ENCODE measurements at regions not wholly inside any gene's neighbourhood (a gene's known extent, or its start where the extent isn't known, plus 50 kb on each side); places are given as distances from the start of the nearest gene placed in this dataset.
A peak's percentile ranks its signal among the peaks of the same experiment; 100 is the strongest.
"Not testable (repeated sequence)": the region's sequence is repeated elsewhere in the genome, so short reads cannot be mapped to it uniquely, and the experiment has no call there.

GRCh38 chr3:181956122-181956521, 244.4 kb downstream of the SOX2 start:
- Histone ChIP-seq H3K4me3 (no peak overlapping the region), H3K27ac (no peak overlapping the region)

GRCh38 chr3:181966393-181966792, 254.7 kb downstream of the SOX2 start:
- Histone ChIP-seq H3K4me3 (no peak overlapping the region), H3K27ac (no peak overlapping the region)

GRCh38 chr3:181969925-181970324, 258.2 kb downstream of the SOX2 start:
- Histone ChIP-seq H3K27ac (no peak overlapping the region), H3K4me3 (no peak overlapping the region)

GRCh38 chr3:181971424-181971823, 259.7 kb downstream of the SOX2 start:
- H3K4me3 ChIP-seq = no peak overlapping the region
- H3K27ac ChIP-seq = no peak overlapping the region

- Histone ChIP-seq H3K27ac (peak overlapping the region in 1 of 21 experiments; percentile 20), H3K4me3 (no peak overlapping the region)
Measured at GRCh38 chr3:181974198-181974597, 262.5 kb downstream of the SOX2 start.

- Histone ChIP-seq H3K27ac (no peak overlapping the region), H3K4me3 (no peak overlapping the region)
Measured at GRCh38 chr3:181976526-181976925, 264.8 kb downstream of the SOX2 start.

- no peak overlapping the region for H3K4me3 ChIP-seq
- no peak overlapping the region for H3K27ac ChIP-seq
Measured at GRCh38 chr3:181985386-181985785, 273.7 kb downstream of the SOX2 start.

GRCh38 chr3:181987736-181988135, 276.0 kb downstream of the SOX2 start:
- Histone ChIP-seq H3K27ac (no peak overlapping the region), H3K4me3 (no peak overlapping the region)

GRCh38 chr3:181998828-181999227, 287.1 kb downstream of the SOX2 start:
- H3K27ac ChIP-seq = no peak overlapping the region
- H3K4me3 ChIP-seq = no peak overlapping the region

- Histone ChIP-seq H3K27ac (no peak overlapping the region), H3K4me3 (no peak overlapping the region)
Measured at GRCh38 chr3:181999314-181999713, 287.6 kb downstream of the SOX2 start.

GRCh38 chr3:182000447-182000846, 288.7 kb downstream of the SOX2 start:
- Histone ChIP-seq H3K4me3 (no peak overlapping the region), H3K27ac (no peak overlapping the region)

- Histone ChIP-seq H3K4me3 (no peak overlapping the region), H3K27ac (no peak overlapping the region)
Measured at GRCh38 chr3:182005219-182005618, 293.5 kb downstream of the SOX2 start.

- H3K4me3 ChIP-seq = no peak overlapping the region
- H3K27ac ChIP-seq = no peak overlapping the region
Measured at GRCh38 chr3:182005701-182006100, 294.0 kb downstream of the SOX2 start.

GRCh38 chr3:182006431-182006830, 294.7 kb downstream of the SOX2 start:
- Histone ChIP-seq H3K27ac (no peak overlapping the region), H3K4me3 (no peak overlapping the region)

- Histone ChIP-seq H3K27ac (no peak overlapping the region), H3K4me3 (no peak overlapping the region)
Measured at GRCh38 chr3:182007441-182007840, 295.7 kb downstream of the SOX2 start.

- Histone ChIP-seq H3K27ac (no peak overlapping the region), H3K4me3 (no peak overlapping the region)
Measured at GRCh38 chr3:182018361-182018760, 306.6 kb downstream of the SOX2 start.

- Histone ChIP-seq H3K27ac (no peak overlapping the region), H3K4me3 (no peak overlapping the region)
Measured at GRCh38 chr3:182019926-182020325, 308.2 kb downstream of the SOX2 start.

- Histone ChIP-seq H3K4me3 (no peak overlapping the region), H3K27ac (no peak overlapping the region)
Measured at GRCh38 chr3:182023843-182024242, 312.1 kb downstream of the SOX2 start.

GRCh38 chr3:182027366-182027765, 315.6 kb downstream of the SOX2 start:
- H3K27ac ChIP-seq = no peak overlapping the region
- no peak overlapping the region for H3K4me3 ChIP-seq

- Histone ChIP-seq H3K27ac (no peak overlapping the region), H3K4me3 (no peak overlapping the region)
Measured at GRCh38 chr3:182028081-182028480, 316.4 kb downstream of the SOX2 start.

GRCh38 chr3:182034231-182034630, 322.5 kb downstream of the SOX2 start:
- not testable (repeated sequence) for H3K4me3 ChIP-seq, H3K27ac ChIP-seq

- H3K27ac ChIP-seq = no peak overlapping the region
- H3K4me3 ChIP-seq = no peak overlapping the region
Measured at GRCh38 chr3:182035324-182035723, 323.6 kb downstream of the SOX2 start.

GRCh38 chr3:182036382-182036781, 324.7 kb downstream of the SOX2 start:
- no peak overlapping the region for H3K4me3 ChIP-seq
- no peak overlapping the region for H3K27ac ChIP-seq
